Cardiac muscle cell (in vitro differentiated cells and primary cell): ENCODE measurements at regions not wholly inside any gene's neighbourhood (a gene's known extent, or its start where the extent isn't known, plus 50 kb on each side); places are given as distances from the start of the nearest gene placed in this dataset.

Source experiments
- DNase-seq, 2 donors: peaks; one replicate each; pipeline versions ENCODE4 v3.0.0 to v3.0.0-alpha.2; 2010 to 2017; ENCODE audit warnings: low read depth in 1 of 2, low spot score in 1 of 2
- H3K27ac ChIP-seq: fragments of 200-600 bp; sonication (generic); 2 replicates; pipeline ENCODE4 v1.5.1; 2016
- H3K27me3 ChIP-seq: fragments of 200-600 bp; sonication (generic); 2 replicates; pipeline ENCODE4 v1.6.0; 2016; ENCODE audit warnings: control low read depth
- H3K36me3 ChIP-seq: fragments of 200-600 bp; sonication (generic); 2 replicates; pipeline ENCODE4 v1.5.1; 2016; ENCODE audit warnings: control low read depth
- H3K4me1 ChIP-seq: fragments of 200-600 bp; sonication (generic); 2 replicates; pipeline ENCODE4 v1.8.1; 2017; ENCODE audit warnings: low read depth, mild to moderate bottlenecking, mixed run types
- H3K4me3 ChIP-seq: fragments of 200-600 bp; sonication (generic); 2 replicates; pipeline ENCODE4 v1.5.1; 2016; ENCODE audit warnings: mild to moderate bottlenecking
- H3K9me3 ChIP-seq: fragments of 200-600 bp; sonication (generic); 2 replicates; pipeline ENCODE4 v1.5.1; 2017; ENCODE audit warnings: low read depth, mild to moderate bottlenecking, control low read depth
- TF ChIP-seq, protein P1 (sequence below): IDR thresholded peaks from 2 replicates; pipeline ENCODE4 v1.5.1; 2012; ENCODE audit warnings: low read depth, mild to moderate bottlenecking, low read length

DNA sequence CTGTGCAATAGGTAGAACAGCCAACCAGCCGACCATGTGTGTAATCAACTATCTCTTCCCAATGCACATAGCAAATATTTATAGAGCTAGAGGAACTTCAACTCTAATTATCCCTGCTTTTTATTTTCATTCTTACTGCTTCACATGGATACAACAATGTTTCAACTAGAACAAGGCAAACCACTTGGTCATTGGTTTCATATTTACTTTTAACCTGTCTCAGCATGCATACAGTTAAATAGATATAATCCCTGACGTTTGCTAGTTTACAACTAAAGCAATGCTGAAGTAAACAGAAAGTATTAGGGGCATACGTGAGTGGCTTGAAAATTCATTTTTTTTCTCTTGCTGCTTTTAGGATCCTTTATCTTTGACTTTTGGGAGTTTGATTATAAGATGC, 318.5 kb upstream of the MAP3K7 start:
- Histone ChIP-seq H3K9me3 (no peaks in the 10 kb centered on the region), H3K4me1 (no peaks in the 10 kb centered on the region), H3K27me3 (no peaks in the 10 kb centered on the region), H3K27ac (no peak overlapping the region), H3K4me3 (no peak overlapping the region), H3K36me3 (no peaks in the 10 kb centered on the region)
- DNase-seq, result no peak
- TF ChIP-seq, protein P1, sequence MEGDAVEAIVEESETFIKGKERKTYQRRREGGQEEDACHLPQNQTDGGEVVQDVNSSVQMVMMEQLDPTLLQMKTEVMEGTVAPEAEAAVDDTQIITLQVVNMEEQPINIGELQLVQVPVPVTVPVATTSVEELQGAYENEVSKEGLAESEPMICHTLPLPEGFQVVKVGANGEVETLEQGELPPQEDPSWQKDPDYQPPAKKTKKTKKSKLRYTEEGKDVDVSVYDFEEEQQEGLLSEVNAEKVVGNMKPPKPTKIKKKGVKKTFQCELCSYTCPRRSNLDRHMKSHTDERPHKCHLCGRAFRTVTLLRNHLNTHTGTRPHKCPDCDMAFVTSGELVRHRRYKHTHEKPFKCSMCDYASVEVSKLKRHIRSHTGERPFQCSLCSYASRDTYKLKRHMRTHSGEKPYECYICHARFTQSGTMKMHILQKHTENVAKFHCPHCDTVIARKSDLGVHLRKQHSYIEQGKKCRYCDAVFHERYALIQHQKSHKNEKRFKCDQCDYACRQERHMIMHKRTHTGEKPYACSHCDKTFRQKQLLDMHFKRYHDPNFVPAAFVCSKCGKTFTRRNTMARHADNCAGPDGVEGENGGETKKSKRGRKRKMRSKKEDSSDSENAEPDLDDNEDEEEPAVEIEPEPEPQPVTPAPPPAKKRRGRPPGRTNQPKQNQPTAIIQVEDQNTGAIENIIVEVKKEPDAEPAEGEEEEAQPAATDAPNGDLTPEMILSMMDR, result no peak

DNA sequence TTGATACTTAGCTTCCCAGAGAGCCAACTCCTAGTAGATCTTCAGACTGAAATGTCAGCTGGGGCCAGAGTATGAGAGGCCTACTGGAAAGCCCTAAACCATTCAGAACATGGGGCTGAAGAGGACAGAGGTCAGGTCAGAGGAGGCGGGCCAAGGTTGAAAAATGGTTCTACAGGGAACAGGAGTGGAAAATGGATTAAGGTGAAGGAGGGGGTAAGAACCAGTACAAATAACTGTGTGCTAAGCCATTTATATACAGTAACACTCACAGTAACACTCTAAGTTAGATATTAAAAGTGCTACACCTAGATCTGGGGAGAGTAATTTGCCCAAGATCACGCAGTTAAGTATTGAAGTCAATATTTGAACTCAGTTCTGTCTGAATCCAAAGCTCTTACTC, 313.2 kb upstream of the MAP3K7 start:
- DNase-seq, result no peak
- Histone ChIP-seq H3K36me3 (no peaks in the 10 kb centered on the region), H3K4me3 (no peak overlapping the region), H3K9me3 (no peaks in the 10 kb centered on the region), H3K27ac (no peak overlapping the region), H3K4me1 (no peaks in the 10 kb centered on the region), H3K27me3 (no peaks in the 10 kb centered on the region)
- TF ChIP-seq, protein P1, result no peak

DNA sequence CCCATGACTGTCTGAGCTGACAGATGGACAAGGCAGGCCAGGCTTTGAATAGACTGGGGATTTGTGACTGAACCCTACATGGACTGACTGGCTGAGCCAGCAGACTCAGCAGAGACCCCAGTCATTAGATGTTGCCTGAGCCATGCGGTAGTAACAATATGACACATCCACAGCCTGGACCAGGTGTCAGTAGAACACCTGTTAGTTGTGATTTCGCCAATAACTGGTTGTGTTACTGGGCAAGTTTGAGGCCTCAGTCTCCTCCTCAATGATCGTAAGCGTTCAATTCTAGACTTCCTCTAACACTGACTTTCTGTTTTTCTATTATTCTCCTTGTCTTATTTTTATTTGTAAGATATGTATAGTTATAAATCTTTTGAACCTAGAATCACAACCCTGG, 311.9 kb upstream of the MAP3K7 start:
- Histone ChIP-seq H3K36me3 (no peaks in the 10 kb centered on the region), H3K9me3 (no peaks in the 10 kb centered on the region), H3K27me3 (no peaks in the 10 kb centered on the region), H3K4me3 (no peak overlapping the region), H3K27ac (no peak overlapping the region), H3K4me1 (no peaks in the 10 kb centered on the region)
- TF ChIP-seq, protein P1, result no peak
- no peak for DNase-seq

DNA sequence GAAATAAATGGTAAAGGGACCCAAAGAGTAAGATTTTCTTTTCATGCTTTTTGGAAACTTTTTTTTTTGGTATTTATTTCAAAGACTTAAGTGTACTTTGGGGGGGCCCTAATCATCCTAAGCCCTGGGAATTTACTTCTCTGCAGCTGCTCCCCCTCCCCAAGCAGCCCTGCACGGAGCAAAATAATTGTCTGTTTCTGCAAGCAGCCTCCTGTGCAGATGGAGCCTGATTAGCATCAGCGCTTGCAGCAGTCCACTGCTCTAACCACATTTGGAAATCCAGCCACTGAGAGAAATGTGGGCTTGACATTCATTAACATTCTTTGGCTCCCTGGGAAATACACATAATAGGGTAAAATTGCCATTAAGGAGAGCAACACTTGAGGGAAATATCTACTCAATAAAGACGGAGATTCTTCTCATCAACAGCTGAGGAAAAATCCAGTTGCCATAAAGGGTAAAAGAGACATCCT, 309.2 kb upstream of the MAP3K7 start:
- TF ChIP-seq, protein P1, result no peak
- Histone ChIP-seq H3K27me3 (no peaks in the 10 kb centered on the region), H3K9me3 (no peaks in the 10 kb centered on the region), H3K36me3 (no peaks in the 10 kb centered on the region), H3K4me3 (no peak overlapping the region), H3K27ac (no peak overlapping the region), H3K4me1 (no peaks in the 10 kb centered on the region)
- no peak for DNase-seq

DNA sequence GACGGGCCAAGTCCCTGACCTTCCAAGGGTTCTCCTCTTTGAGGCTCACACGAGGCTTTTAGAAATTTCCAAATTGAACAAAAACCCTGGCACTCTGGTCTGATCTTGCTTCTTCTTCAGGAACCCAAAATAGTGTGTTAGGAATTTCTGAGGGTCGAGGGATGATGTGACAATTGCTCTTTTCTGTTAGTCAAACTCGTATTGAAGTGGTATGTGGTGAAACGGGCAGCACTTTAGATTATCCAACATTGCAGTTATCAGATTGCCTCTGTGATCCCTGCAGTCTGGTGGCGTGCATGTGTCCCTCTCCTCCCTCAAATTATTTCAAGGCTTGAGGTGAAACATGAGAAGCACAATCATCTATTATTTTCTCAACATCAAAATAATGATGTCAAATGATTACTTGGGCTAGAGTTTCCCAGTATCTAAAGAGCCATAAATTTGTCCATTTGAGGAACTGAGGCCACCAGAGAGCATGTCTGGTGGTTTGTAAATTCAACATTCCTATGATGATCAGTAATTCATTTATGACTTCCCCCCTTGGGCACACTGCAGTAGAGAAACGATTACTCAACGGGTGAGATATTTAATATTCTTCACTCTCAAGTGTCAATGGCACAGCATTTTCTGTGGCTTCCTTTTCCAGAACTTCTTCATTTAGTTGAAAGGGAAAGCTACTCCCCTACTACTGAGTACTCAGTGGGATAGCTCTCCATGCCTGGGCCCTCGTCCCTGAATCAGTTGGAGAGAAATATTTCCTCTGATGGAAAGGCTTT, 308.6 kb upstream of the MAP3K7 start:
- no peak for DNase-seq
- no peaks in the 10 kb centered on the region for H3K27me3 ChIP-seq
- no peaks in the 10 kb centered on the region for H3K4me1 ChIP-seq
- TF ChIP-seq, protein P1, result no peak
- H3K4me3 ChIP-seq, result no peak overlapping the region
- H3K9me3 ChIP-seq, result no peaks in the 10 kb centered on the region
- no peaks in the 10 kb centered on the region for H3K36me3 ChIP-seq
- no peak overlapping the region for H3K27ac ChIP-seq
